Esophagus squamous epithelium (tissue), 4 donors: ENCODE measurements at regions not wholly inside any gene's neighbourhood (a gene's known extent, or its start where the extent isn't known, plus 50 kb on each side); places are given as distances from the start of the nearest gene placed in this dataset.

Experiments
- POLR2A ChIP-seq, 4 donors: fragments of 450-650 bp; IDR thresholded peaks; one replicate each; pipeline ENCODE4 v1.6.1; 2017; ENCODE audit warnings: antibody characterized with exemption in 4 of 4, mild to moderate bottlenecking in 4 of 4, moderate library complexity in 3 of 4
- TF ChIP-seq, protein P1 (sequence below), 6 experiments: fragments of 450-650 bp in 4 of 6; fragments of 200-600 bp in 2 of 6; sonication (generic) in 2 of 6; IDR thresholded peaks; one replicate each; pipeline ENCODE4 v1.5.1; 2016 to 2019; ENCODE audit warnings: antibody characterized with exemption in 6 of 6, mild to moderate bottlenecking in 4 of 6, moderate library complexity in 4 of 6

DNA sequence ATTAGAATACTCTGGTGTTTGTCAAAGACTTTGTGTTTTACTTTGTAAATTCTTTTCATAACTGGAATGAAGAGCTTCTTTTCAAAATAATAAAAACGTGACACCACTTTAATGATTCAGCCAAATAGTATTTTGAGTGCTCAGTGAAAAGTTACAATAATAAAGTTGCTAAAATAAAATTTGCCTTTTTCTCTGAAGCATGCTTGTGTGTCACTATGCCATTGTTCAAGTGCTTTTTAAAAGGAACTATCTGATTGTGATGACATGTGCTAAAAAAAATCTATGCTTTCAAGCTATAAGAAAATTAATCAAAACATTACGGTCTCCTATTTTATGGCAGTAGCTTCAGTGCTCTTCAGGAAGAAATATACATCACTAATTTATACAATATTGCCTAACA, 1290.5 kb upstream of the B3GALT2 start:
- TF ChIP-seq, protein P1, sequence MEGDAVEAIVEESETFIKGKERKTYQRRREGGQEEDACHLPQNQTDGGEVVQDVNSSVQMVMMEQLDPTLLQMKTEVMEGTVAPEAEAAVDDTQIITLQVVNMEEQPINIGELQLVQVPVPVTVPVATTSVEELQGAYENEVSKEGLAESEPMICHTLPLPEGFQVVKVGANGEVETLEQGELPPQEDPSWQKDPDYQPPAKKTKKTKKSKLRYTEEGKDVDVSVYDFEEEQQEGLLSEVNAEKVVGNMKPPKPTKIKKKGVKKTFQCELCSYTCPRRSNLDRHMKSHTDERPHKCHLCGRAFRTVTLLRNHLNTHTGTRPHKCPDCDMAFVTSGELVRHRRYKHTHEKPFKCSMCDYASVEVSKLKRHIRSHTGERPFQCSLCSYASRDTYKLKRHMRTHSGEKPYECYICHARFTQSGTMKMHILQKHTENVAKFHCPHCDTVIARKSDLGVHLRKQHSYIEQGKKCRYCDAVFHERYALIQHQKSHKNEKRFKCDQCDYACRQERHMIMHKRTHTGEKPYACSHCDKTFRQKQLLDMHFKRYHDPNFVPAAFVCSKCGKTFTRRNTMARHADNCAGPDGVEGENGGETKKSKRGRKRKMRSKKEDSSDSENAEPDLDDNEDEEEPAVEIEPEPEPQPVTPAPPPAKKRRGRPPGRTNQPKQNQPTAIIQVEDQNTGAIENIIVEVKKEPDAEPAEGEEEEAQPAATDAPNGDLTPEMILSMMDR (IDR thresholded peaks at IDR 0.05): no peak
- no peak for TF ChIP-seq POLR2A (IDR thresholded peaks at IDR 0.05)
